Inflammatory macrophage (primary cell): ENCODE measurements at regions not wholly inside any gene's neighbourhood (a gene's known extent, or its start where the extent isn't known, plus 50 kb on each side); places are given as distances from the start of the nearest gene placed in this dataset.

ENCODE experiments used
- DNase-seq, 2 donors: peaks; one replicate each; pipeline ENCODE4 v3.0.0-alpha.2; 2020 to 2022

- no peak for DNase-seq
Measured at GRCh38 chr12:130216031-130216430, 53.8 kb downstream of the FZD10 start.

GRCh38 chr12:130218682-130219081 lies 56.4 kb downstream of the FZD10 start:
- DNase-seq = no peak

- no peak for DNase-seq
Measured at GRCh38 chr12:130219929-130220705, 57.9 kb downstream of the FZD10 start.

DNA sequence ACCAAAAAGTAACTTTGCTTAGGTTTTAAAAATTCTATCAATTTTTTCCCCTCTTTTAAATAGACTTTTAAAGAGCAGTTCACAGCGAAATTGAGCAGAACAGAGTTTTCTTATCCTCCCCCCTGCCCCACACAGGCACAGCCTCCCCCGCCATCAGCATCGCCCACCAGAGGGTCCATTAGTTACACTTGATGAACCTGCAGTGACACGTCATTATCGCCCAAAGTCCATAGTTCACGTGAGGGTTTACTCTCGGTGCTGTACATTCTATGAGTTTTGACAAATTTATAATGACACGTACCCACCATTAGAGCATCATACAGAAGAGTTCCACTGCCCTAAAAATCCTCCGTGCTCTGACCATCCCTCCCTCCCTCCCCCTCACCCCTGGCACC lies 58.4 kb downstream of the FZD10 start:
- no peak for DNase-seq

GRCh38 chr12:130222519-130223218 lies 60.4 kb downstream of the FZD10 start:
- no peak for DNase-seq

GRCh38 chr12:130223767-130224244 lies 61.5 kb downstream of the FZD10 start:
- DNase-seq = no peak

DNA sequence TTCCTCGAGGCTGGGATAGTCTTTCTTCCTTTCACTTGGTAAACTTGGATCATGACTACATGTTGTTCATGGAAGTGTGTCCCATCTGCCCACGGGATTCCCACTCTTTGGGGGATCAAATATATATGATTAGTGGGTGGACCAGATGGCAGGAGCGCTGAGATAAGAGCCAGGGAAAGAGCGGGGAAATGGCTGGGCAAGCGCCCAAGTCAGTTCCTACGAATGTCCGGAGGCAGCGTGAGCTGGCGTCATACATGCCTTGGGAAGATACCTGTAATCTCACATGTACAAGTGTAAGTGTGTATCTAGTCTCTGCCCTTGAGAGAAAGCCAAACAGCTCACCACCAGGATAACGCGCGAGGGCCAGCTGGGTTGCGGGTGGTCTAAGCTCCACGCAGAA lies 62.3 kb downstream of the FZD10 start:
- no peak for DNase-seq

- DNase-seq = no peak
Measured at GRCh38 chr12:130225347-130225746, 63.1 kb downstream of the FZD10 start.

GRCh38 chr12:130226126-130226525 lies 63.9 kb downstream of the FZD10 start:
- DNase-seq = no peak

GRCh38 chr12:130226771-130227170 lies 64.5 kb downstream of the FZD10 start:
- DNase-seq = no peak

DNA sequence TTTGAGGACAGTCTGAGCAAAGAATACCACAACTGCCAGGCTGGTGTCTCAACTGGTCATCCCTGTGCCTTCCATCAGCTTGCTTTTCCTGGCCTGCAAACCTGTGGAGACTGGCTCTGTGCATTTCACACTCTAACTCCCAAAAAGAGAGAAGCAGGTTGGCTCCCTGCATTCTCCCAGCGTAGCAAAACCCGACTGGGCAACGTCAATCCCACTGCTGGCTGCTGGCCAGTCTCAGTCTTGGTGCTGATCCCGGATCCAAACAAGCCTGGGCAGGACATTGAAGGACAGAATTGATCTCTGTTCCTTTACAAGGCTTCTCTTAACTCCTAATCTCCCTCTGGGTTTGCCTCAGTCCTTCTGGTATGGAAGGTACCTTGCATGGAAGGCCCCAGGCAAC lies 65.4 kb downstream of the FZD10 start:
- no peak for DNase-seq

DNA sequence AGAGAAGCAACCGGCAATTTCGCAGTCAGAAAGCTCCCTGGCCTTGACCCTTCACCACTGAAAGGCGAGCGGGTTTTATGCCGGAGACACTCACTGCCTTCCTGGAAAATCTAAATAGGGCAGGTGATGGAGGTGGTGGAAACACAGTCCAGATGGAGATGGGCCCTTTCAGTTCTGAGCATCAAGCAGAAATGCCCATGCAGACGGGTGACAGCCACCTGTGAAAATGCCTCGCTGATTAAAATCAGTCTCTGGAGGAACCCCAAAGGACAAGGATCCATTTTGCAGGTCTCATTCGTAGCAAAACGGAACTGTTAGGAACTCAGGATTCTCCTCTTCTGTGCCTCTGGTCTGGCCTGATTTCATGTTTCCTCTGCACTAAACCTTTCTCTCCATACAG lies 74.2 kb downstream of the FZD10 start:
- no peak for DNase-seq

- DNase-seq = no peak
Measured at GRCh38 chr12:130240831-130241590, 78.7 kb downstream of the FZD10 start.

- DNase-seq = no peak
Measured at GRCh38 chr12:130242506-130242905, 80.2 kb downstream of the FZD10 start.

- no peak for DNase-seq
Measured at GRCh38 chr12:130245251-130245650, 83.0 kb downstream of the FZD10 start.

DNA sequence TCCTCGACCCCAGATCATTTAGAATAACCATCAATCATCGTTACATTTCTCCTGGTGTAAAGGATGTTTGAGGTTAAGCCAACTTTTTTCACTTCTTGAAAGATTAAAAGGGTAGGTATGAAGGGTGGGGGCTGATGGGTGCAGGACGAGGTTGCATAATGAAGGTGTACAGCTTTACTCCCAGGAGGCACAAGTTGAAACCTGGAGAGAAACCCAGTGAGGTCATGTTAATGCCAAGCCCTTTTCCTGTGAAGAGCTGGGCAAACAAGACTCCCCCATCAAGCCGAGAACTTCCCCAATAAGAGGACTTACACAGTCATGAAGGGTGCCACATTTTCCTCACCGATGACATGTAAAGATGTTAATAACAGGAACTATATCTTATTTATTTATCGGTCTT lies 84.3 kb downstream of the FZD10 start:
- no peak for DNase-seq

GRCh38 chr12:130247634-130248237 lies 85.5 kb downstream of the FZD10 start:
- DNase-seq = no peak

DNA sequence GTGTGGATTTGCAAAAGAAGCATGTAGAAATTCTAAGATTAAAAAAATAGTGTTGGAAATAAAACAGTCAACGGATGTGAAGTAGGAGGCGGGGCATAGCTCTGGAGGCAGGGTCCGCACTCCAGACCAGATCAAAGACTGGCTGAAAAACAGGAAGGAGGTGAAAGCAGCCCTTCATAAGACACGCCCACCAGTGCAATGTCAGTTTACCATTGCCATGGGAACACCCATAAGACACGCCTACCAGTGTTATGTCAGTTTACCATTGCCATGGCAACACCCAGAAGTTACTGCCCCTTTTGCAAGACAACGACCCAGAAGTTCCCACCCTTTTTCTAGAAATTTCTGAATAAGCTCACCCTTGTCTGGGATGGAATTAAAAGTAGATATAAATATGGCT lies 87.1 kb downstream of the FZD10 start:
- DNase-seq = no peak

GRCh38 chr12:130251236-130251780 lies 86.4 kb upstream of the PIWIL1 start:
- DNase-seq = no peak

- no peak for DNase-seq
Measured at GRCh38 chr12:130253866-130254265, 83.8 kb upstream of the PIWIL1 start.

DNA sequence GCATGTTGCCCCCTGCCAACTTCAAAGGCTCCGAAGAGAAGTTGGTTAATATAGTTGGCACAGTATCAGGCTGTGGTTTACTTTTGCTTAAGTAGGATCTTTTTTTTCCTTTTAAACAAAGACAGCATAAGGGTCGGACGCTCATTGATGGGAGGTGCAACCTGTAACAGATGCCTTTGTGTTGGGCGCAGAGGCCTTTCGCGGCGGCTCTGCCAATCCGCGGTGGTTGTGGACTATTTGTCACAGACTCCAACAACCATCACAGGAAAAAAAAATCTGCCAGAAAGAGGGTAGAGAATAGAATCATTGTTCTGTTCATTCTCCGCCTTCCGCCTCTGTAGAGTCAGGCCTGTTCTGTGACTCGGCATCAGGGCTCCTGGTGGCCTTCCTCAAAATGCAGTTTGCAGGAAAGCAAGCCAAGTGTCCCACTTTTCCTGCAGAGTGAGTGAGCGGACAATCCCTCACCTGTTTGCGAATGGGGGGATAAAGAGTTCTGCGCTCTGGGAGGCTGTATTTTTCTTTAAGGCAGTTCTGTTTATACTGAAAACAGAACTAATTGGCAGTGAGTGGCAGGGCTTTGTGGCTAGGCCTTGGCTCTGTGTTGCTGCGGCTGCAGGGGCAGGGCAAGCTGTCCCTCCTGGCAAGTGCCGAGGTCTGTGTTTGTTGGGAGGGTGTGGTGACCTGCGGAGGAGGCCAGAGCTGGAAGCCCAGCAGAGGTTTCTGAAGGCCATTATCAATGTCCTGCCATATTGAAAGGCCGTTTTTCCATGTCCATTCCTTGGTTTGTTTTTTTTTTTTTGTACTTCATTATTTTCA lies 83.0 kb upstream of the PIWIL1 start:
- no peak for DNase-seq

DNA sequence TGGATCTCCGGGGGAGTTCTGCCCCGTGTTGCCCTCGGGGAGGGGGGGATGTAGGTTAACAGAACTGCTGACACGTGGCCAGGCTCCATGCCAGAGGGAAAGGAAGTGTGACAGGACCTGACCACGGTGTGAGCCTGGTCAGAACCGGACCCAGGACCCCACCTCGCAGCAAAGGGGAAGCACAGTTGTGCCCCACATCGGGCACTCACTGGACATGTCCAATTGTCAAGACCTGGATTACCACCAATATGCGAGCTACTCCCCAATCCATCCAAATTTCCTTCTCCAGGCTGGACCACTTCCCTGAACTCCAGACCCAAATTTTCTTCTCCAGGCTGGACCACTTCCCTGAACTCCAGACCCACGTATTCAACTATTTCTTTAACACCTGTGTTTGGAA lies 78.8 kb upstream of the PIWIL1 start:
- no peak for DNase-seq
